ENCODE measurements at regions not wholly inside any gene's neighbourhood (a gene's known extent, or its start where the extent isn't known, plus 50 kb on each side); places are given as distances from the start of the nearest gene placed in this dataset.

DNA sequence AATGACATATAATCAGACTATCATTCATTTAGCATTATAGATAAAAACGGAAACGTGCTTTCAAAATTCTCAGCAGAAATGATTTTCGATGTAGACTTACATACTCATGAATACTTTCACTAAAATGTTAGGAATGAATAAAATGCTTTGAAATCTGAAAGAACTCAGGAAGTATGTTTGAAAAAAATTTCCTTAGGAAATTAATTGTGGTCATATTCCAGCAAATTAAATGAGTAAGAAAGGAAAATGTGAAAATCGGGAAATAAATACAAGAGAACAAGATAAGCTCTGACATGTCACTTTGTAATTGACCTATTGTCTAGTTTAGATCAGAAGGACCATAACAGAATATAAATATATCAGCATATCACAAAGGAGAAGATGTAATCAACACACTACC is 981.0 kb upstream of the CDH2 start:
- TF ChIP-seq, protein P1, sequence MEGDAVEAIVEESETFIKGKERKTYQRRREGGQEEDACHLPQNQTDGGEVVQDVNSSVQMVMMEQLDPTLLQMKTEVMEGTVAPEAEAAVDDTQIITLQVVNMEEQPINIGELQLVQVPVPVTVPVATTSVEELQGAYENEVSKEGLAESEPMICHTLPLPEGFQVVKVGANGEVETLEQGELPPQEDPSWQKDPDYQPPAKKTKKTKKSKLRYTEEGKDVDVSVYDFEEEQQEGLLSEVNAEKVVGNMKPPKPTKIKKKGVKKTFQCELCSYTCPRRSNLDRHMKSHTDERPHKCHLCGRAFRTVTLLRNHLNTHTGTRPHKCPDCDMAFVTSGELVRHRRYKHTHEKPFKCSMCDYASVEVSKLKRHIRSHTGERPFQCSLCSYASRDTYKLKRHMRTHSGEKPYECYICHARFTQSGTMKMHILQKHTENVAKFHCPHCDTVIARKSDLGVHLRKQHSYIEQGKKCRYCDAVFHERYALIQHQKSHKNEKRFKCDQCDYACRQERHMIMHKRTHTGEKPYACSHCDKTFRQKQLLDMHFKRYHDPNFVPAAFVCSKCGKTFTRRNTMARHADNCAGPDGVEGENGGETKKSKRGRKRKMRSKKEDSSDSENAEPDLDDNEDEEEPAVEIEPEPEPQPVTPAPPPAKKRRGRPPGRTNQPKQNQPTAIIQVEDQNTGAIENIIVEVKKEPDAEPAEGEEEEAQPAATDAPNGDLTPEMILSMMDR (conservative IDR thresholded peaks at IDR 0.05 in 1 of 2, IDR thresholded peaks at IDR 0.05 in 1 of 2; ENCODE audit: extremely low read depth in 1 of 2, insufficient read depth in 1 of 2, low read depth in 1 of 2, low read length in 2 of 2): no peak
- TF ChIP-seq EZH2 (IDR thresholded peaks at IDR 0.05; ENCODE audit: borderline replicate concordance, low read length): no peak

Measured in mammary epithelial cell (primary cell).